ENCODE measurements at regions not wholly inside any gene's neighbourhood (a gene's known extent, or its start where the extent isn't known, plus 50 kb on each side); places are given as distances from the start of the nearest gene placed in this dataset.

DNA sequence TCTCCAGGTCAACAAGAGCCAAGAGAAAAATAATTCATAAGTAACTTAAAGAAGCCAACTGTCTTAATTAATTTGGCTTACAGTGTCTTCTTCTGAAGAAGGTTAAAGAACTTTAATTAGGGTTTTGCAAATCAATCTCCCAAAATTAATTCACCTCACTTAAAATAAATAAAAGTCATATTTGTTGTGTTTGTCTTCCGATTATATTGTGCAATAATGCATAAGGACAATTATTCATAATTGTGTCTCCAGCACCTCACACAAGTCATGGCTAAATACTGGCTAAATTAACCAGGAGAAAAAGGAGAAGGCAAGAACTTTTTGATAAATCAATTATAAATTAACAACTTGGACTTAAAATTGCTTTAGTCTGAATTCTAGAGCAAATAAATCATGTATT lies 899.0 kb upstream of the NR2F2 start (continued):
- TF ChIP-seq CSDC2 (CRISPR knock-in tag; IDR thresholded peaks at IDR 0.05) (no peak), ZNF8 (CRISPR knock-in tag; IDR thresholded peaks at IDR 0.05) (no peak), ZNF70 (CRISPR knock-in tag; IDR thresholded peaks at IDR 0.05) (no peak), PPARA (CRISPR knock-in tag; IDR thresholded peaks at IDR 0.05; ENCODE audit: borderline replicate concordance) (no peak)
- TF ChIP-seq, protein P1, sequence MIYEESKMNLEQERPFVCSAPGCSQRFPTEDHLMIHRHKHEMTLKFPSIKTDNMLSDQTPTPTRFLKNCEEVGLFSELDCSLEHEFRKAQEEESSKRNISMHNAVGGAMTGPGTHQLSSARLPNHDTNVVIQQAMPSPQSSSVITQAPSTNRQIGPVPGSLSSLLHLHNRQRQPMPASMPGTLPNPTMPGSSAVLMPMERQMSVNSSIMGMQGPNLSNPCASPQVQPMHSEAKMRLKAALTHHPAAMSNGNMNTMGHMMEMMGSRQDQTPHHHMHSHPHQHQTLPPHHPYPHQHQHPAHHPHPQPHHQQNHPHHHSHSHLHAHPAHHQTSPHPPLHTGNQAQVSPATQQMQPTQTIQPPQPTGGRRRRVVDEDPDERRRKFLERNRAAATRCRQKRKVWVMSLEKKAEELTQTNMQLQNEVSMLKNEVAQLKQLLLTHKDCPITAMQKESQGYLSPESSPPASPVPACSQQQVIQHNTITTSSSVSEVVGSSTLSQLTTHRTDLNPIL (CRISPR knock-in tag; IDR thresholded peaks at IDR 0.05; ENCODE audit: low read depth): no peak

DNA sequence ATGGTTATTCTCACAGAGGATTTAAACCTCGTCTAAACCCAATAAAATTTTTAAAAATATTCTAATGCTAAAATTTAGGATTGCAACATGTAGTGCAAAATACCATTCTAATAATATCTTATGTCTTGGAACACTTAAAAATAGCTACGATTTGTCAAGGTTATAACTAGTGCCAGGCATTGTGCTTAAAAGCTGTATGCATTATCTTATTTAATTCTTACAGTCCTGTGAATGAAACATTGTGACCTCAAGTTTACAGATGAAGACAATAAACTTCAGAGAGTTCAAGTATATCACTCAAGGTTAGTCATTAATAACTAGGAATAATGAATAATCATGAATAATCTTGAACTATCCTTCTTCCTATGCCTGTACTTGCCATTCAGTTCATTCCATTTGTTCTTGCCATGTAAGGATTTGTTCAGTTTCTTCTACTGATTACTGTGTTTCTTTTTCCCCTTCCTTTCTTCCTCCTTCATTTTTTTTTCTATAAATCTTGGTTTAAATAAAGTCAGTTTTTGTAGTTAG lies 897.6 kb upstream of the NR2F2 start:
- TF ChIP-seq, protein P2, sequence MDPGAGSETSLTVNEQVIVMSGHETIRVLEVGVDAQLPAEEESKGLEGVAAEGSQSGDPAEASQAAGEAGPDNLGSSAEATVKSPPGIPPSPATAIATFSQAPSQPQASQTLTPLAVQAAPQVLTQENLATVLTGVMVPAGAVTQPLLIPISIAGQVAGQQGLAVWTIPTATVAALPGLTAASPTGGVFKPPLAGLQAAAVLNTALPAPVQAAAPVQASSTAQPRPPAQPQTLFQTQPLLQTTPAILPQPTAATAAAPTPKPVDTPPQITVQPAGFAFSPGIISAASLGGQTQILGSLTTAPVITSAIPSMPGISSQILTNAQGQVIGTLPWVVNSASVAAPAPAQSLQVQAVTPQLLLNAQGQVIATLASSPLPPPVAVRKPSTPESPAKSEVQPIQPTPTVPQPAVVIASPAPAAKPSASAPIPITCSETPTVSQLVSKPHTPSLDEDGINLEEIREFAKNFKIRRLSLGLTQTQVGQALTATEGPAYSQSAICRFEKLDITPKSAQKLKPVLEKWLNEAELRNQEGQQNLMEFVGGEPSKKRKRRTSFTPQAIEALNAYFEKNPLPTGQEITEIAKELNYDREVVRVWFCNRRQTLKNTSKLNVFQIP (CRISPR knock-in tag; IDR thresholded peaks at IDR 0.05; ENCODE audit: borderline replicate concordance, low read depth): no peak
- TF ChIP-seq GLIS3 (CRISPR knock-in tag; IDR thresholded peaks at IDR 0.05) (no peak), PPARA (CRISPR knock-in tag; IDR thresholded peaks at IDR 0.05; ENCODE audit: borderline replicate concordance) (no peak), ZNF8 (CRISPR knock-in tag; IDR thresholded peaks at IDR 0.05) (no peak)
- ATAC-seq: no peak

DNA sequence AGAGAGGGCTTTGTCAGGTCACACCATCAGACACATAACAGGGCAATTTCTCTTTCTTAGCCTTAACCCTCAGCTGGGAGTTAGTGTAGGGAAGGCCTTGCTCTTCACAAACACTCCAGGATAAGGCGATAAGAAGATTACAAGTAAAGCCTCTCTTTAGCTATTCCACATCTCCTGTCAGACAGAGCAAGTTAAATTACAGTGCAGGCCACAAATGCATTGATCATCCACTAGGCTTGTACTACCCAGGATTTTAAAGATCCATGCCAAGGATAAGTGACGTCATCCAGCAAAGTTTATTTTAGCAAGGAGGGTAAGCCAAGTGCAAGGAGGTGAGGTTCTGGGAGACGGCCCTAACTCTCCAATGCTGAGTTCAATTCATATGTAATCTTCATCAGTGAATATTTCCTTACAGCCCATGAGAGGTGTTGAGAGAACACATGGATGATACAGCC lies 890.6 kb upstream of the NR2F2 start:
- ATAC-seq: no peak
- TF ChIP-seq ZNF565 (CRISPR knock-in tag; conservative IDR thresholded peaks at IDR 0.05; ENCODE audit: low read depth): no peak
- TF ChIP-seq, protein P2 (CRISPR knock-in tag; IDR thresholded peaks at IDR 0.05; ENCODE audit: borderline replicate concordance, low read depth): no peak
- no peak for TF ChIP-seq SNAI2 (CRISPR knock-in tag; IDR thresholded peaks at IDR 0.05)
- TF ChIP-seq ISL1 (CRISPR knock-in tag; IDR thresholded peaks at IDR 0.05): no peak
- no peak for TF ChIP-seq GLIS3 (CRISPR knock-in tag; IDR thresholded peaks at IDR 0.05)
- TF ChIP-seq TCF4 (CRISPR knock-in tag; IDR thresholded peaks at IDR 0.05; ENCODE audit: borderline replicate concordance): no peak
- TF ChIP-seq ZFP30 (CRISPR knock-in tag; IDR thresholded peaks at IDR 0.05): no peak
- TF ChIP-seq, protein P3, sequence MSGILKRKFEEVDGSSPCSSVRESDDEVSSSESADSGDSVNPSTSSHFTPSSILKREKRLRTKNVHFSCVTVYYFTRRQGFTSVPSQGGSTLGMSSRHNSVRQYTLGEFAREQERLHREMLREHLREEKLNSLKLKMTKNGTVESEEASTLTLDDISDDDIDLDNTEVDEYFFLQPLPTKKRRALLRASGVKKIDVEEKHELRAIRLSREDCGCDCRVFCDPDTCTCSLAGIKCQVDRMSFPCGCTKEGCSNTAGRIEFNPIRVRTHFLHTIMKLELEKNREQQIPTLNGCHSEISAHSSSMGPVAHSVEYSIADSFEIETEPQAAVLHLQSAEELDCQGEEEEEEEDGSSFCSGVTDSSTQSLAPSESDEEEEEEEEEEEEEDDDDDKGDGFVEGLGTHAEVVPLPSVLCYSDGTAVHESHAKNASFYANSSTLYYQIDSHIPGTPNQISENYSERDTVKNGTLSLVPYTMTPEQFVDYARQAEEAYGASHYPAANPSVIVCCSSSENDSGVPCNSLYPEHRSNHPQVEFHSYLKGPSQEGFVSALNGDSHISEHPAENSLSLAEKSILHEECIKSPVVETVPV (CRISPR knock-in tag; IDR thresholded peaks at IDR 0.05): no peak
- TF ChIP-seq TOX (CRISPR knock-in tag; IDR thresholded peaks at IDR 0.05; ENCODE audit: borderline replicate concordance): no peak

DNA sequence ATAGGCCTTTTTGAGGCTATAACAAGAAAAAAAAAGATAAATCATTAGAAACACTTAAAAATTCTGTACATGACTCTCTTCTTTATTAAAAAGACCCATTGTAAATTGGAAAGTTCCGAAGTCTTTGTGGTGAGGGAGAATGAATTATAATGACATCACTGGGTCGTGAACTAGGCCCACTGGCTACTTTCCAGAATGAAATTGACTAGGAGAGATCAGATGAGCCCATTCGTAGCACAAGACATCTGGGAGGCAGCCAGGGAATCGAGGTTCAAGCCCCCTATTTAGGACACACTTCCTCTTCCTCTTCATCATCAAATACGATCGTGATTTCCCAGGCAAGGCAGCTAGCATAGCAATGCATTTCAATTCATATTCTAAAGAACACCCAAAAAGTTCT lies 889.8 kb upstream of the NR2F2 start:
- TF ChIP-seq TOX (CRISPR knock-in tag; IDR thresholded peaks at IDR 0.05; ENCODE audit: borderline replicate concordance) (no peak), TCF4 (CRISPR knock-in tag; IDR thresholded peaks at IDR 0.05; ENCODE audit: borderline replicate concordance) (no peak), ZNF70 (CRISPR knock-in tag; IDR thresholded peaks at IDR 0.05) (no peak), ISL1 (CRISPR knock-in tag; IDR thresholded peaks at IDR 0.05) (no peak), ARNTL (CRISPR knock-in tag; IDR thresholded peaks at IDR 0.05; ENCODE audit: borderline replicate concordance, low read depth) (no peak), ESRRG (CRISPR knock-in tag; IDR thresholded peaks at IDR 0.05) (no peak), ZC3H10 (CRISPR knock-in tag; IDR thresholded peaks at IDR 0.05) (no peak), ZFP3 (CRISPR knock-in tag; IDR thresholded peaks at IDR 0.05) (no peak), ZNF8 (CRISPR knock-in tag; IDR thresholded peaks at IDR 0.05) (no peak), PPARA (CRISPR knock-in tag; IDR thresholded peaks at IDR 0.05; ENCODE audit: borderline replicate concordance) (no peak), BACH2 (CRISPR knock-in tag; IDR thresholded peaks at IDR 0.05; ENCODE audit: borderline replicate concordance) (no peak)
- TF ChIP-seq, protein P4, sequence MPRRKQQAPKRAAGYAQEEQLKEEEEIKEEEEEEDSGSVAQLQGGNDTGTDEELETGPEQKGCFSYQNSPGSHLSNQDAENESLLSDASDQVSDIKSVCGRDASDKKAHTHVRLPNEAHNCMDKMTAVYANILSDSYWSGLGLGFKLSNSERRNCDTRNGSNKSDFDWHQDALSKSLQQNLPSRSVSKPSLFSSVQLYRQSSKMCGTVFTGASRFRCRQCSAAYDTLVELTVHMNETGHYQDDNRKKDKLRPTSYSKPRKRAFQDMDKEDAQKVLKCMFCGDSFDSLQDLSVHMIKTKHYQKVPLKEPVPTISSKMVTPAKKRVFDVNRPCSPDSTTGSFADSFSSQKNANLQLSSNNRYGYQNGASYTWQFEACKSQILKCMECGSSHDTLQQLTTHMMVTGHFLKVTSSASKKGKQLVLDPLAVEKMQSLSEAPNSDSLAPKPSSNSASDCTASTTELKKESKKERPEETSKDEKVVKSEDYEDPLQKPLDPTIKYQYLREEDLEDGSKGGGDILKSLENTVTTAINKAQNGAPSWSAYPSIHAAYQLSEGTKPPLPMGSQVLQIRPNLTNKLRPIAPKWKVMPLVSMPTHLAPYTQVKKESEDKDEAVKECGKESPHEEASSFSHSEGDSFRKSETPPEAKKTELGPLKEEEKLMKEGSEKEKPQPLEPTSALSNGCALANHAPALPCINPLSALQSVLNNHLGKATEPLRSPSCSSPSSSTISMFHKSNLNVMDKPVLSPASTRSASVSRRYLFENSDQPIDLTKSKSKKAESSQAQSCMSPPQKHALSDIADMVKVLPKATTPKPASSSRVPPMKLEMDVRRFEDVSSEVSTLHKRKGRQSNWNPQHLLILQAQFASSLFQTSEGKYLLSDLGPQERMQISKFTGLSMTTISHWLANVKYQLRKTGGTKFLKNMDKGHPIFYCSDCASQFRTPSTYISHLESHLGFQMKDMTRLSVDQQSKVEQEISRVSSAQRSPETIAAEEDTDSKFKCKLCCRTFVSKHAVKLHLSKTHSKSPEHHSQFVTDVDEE (CRISPR knock-in tag; IDR thresholded peaks at IDR 0.05): no peak
- TF ChIP-seq, protein P2 (CRISPR knock-in tag; IDR thresholded peaks at IDR 0.05; ENCODE audit: borderline replicate concordance, low read depth): no peak
- ATAC-seq: no peak

All from SK-N-SH treated with all-trans-retinoic acid at 6 μM for 48 hours (cell line).